ENCODE measurements at regions not wholly inside any gene's neighbourhood (a gene's known extent, or its start where the extent isn't known, plus 50 kb on each side); places are given as distances from the start of the nearest gene placed in this dataset.

GRCh38 chr15:69719527-69720240, 267.1 kb downstream of the RPLP1 start:
- TF ChIP-seq CTCF (IDR thresholded peaks at IDR 0.05) (no peak), POLR2A (IDR thresholded peaks at IDR 0.05) (no peak)

All from prostate gland (tissue), 2 donors.